ENCODE measurements at regions not wholly inside any gene's neighbourhood (a gene's known extent, or its start where the extent isn't known, plus 50 kb on each side); places are given as distances from the start of the nearest gene placed in this dataset.

- Histone ChIP-seq H3K9me1 (replicated peaks; ENCODE audit: control insufficient read depth, extremely low read depth, insufficient read depth, low read length) (no peaks in the 10 kb centered on the region), H3K9ac (replicated peaks; ENCODE audit: extremely low read depth, insufficient read depth, low read length) (no peak overlapping the region), H3K4me3 (replicated peaks in 1 of 3; ENCODE audit: insufficient read depth in 1 of 3, low read depth in 1 of 3, low read length in 3 of 3) (no peak overlapping the region), H3K27me3 (ENCODE audit: control insufficient read depth in 2 of 2, insufficient read depth in 2 of 2, low read length in 2 of 2) (no peaks in the 10 kb centered on the region), H3K79me2 (ENCODE audit: control insufficient read depth, insufficient read depth, low read length) (no peaks in the 10 kb centered on the region), H4K20me1 (replicated peaks; ENCODE audit: control insufficient read depth, extremely low read depth, insufficient read depth, low read length) (no peaks in the 10 kb centered on the region), H3K4me1 (ENCODE audit: control insufficient read depth, extremely low read depth, insufficient read depth, low read length) (no peaks in the 10 kb centered on the region), H3K9me3 (replicated peaks; ENCODE audit: control insufficient read depth, insufficient read depth, low read length) (no peaks in the 10 kb centered on the region), H3K36me3 (ENCODE audit: control insufficient read depth in 2 of 2, extremely low read depth in 1 of 2, insufficient read depth in 2 of 2, low read length in 2 of 2) (no peaks in the 10 kb centered on the region), H3K27ac (ENCODE audit: insufficient read depth, low read depth, low read length) (no peak overlapping the region), H2AFZ (ENCODE audit: low read depth, low read length) (no peak overlapping the region), H3K4me2 (ENCODE audit: insufficient read depth, low read length) (no peak overlapping the region)
- intact Hi-C loops (cut with micrococcal nuclease) (no loop called here), dilution Hi-C loops (cut with MboI; ENCODE audit: extremely low pct_ligation_motif_present, low sequenced_read_pairs) (no loop called here)
- no TSS peak for BruUV-seq (replicated peaks)
- TF ChIP-seq GATA2 (IDR thresholded peaks at IDR 0.05; ENCODE audit: insufficient read depth, insufficient read length, low read depth, low read length) (no peak), MAX (IDR thresholded peaks at IDR 0.05; ENCODE audit: insufficient read depth, insufficient read length) (no peak), POLR2AphosphoS5 (IDR thresholded peaks at IDR 0.05; ENCODE audit: insufficient read depth, low read depth, low read length) (no peak), POLR2A (IDR thresholded peaks at IDR 0.05; ENCODE audit: low read depth, low read length) (no peak), EZH2 (IDR thresholded peaks at IDR 0.05; ENCODE audit: borderline replicate concordance, low read depth, low read length, severe bottlenecking) (no peak), CTCF (IDR thresholded peaks at IDR 0.05; ENCODE audit: extremely low read depth in 1 of 2, insufficient read depth in 1 of 2, low read depth in 1 of 2, low read length in 2 of 2) (no peak), MYC (IDR thresholded peaks at IDR 0.05; ENCODE audit: low read depth, low read length) (no peak), JUN (IDR thresholded peaks at IDR 0.05; ENCODE audit: borderline replicate concordance, insufficient read depth, insufficient read length, low read depth) (no peak), FOS (IDR thresholded peaks at IDR 0.05; ENCODE audit: borderline replicate concordance, insufficient read depth, low read length) (no peak)
- ChIA-PET CTCF (no interaction called here), POLR2A (no interaction called here)
- DNase-seq (ENCODE audit: low read depth, low spot score): no peak
- no peak for FAIRE-seq
Measured at GRCh38 chr5:123748239-123748638, 236.3 kb downstream of the CSNK1G3 start.

Measured in endothelial cell of umbilical vein (primary cell).